KMS-11 (cell line): ENCODE measurements at regions not wholly inside any gene's neighbourhood (a gene's known extent, or its start where the extent isn't known, plus 50 kb on each side); places are given as distances from the start of the nearest gene placed in this dataset.

Source experiments
- H2AFZ ChIP-seq: fragments of 200-600 bp; sonication (generic); 2 replicates; pipeline ENCODE4 v1.6.1; 2016; ENCODE audit warnings: antibody characterized with exemption, mixed run types, low read depth
- H3K27ac ChIP-seq: fragments of 200-600 bp; sonication (generic); 2 replicates; pipeline ENCODE4 v1.6.1; 2016; ENCODE audit warnings: mild to moderate bottlenecking, mixed run types
- H3K27me3 ChIP-seq: fragments of 200-600 bp; sonication (generic); 2 replicates; pipeline ENCODE4 v1.6.1; 2017; ENCODE audit warnings: mild to moderate bottlenecking, low read depth, mixed run types, moderate library complexity; ENCODE audit not compliant: insufficient read depth
- H3K36me3 ChIP-seq: fragments of 200-600 bp; sonication (generic); 2 replicates; pipeline ENCODE4 v1.6.1; 2017; ENCODE audit warnings: mild to moderate bottlenecking, mixed run types; ENCODE audit not compliant: insufficient read depth
- H3K4me1 ChIP-seq: fragments of 200-600 bp; sonication (generic); 2 replicates; pipeline ENCODE4 v1.6.1; 2016; ENCODE audit warnings: mild to moderate bottlenecking, low read depth, mixed run types; ENCODE audit not compliant: poor library complexity, severe bottlenecking
- H3K4me2 ChIP-seq: fragments of 200-600 bp; sonication (generic); 2 replicates; pipeline ENCODE4 v1.7.0; 2016; ENCODE audit warnings: mild to moderate bottlenecking, mixed run types
- H3K4me3 ChIP-seq: fragments of 200-600 bp; sonication (generic); IDR thresholded peaks from 2 replicates; pipeline ENCODE4 v1.6.1; 2017; ENCODE audit warnings: low read depth, low read length, mixed read lengths; ENCODE audit not compliant: insufficient read depth
- H3K79me2 ChIP-seq: fragments of 200-600 bp; sonication (generic); 2 replicates; pipeline ENCODE4 v1.6.1; 2016; ENCODE audit warnings: low read depth, mixed run types; ENCODE audit not compliant: insufficient read depth
- H3K9ac ChIP-seq: fragments of 200-600 bp; sonication (generic); 2 replicates; pipeline ENCODE4 v1.6.1; 2016; ENCODE audit warnings: mild to moderate bottlenecking, mixed run types
- H4K20me1 ChIP-seq: fragments of 200-600 bp; sonication (generic); 2 replicates; pipeline ENCODE4 v1.6.1; 2016; ENCODE audit warnings: mild to moderate bottlenecking, mixed run types; ENCODE audit not compliant: insufficient read depth
- TF ChIP-seq, protein P1 (sequence below): fragments of 200-600 bp; sonication (generic); conservative IDR thresholded peaks from 2 replicates; pipeline ENCODE4 v1.6.1; 2017; ENCODE audit warnings: low read depth, mild to moderate bottlenecking, antibody characterized with exemption, low read length, moderate library complexity, mixed read lengths

DNA sequence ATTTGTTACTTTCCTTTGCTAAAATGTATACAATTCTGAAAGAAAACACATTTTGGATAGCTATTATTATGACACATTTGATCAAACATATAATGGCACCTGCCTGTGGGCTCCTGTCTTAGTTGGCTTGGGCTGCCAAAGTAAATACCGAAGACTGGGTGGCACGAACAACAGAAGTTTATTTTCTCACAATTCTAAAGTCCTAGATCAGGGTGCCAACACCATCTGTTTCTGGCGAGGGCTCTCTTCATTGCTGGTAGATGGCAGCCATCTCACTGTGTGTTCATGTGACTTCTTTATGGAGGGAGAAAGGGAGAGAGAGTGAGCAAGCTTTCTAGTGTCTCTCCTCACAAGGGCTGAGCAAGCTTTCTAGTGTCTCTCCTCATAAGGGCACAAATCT is 195.8 kb upstream of the FAM3C start:
- Histone ChIP-seq H3K27ac (no peak overlapping the region), H3K79me2 (no peaks in the 10 kb centered on the region), H2AFZ (no peak overlapping the region), H3K27me3 (no peaks in the 10 kb centered on the region), H3K9ac (no peak overlapping the region), H3K4me2 (no peak overlapping the region), H4K20me1 (no peaks in the 10 kb centered on the region; the same call in 1 of the 2 replicates), H3K4me3 (no peak overlapping the region), H3K36me3 (no peaks in the 10 kb centered on the region), H3K4me1 (no peaks in the 10 kb centered on the region)
- TF ChIP-seq, protein P1, sequence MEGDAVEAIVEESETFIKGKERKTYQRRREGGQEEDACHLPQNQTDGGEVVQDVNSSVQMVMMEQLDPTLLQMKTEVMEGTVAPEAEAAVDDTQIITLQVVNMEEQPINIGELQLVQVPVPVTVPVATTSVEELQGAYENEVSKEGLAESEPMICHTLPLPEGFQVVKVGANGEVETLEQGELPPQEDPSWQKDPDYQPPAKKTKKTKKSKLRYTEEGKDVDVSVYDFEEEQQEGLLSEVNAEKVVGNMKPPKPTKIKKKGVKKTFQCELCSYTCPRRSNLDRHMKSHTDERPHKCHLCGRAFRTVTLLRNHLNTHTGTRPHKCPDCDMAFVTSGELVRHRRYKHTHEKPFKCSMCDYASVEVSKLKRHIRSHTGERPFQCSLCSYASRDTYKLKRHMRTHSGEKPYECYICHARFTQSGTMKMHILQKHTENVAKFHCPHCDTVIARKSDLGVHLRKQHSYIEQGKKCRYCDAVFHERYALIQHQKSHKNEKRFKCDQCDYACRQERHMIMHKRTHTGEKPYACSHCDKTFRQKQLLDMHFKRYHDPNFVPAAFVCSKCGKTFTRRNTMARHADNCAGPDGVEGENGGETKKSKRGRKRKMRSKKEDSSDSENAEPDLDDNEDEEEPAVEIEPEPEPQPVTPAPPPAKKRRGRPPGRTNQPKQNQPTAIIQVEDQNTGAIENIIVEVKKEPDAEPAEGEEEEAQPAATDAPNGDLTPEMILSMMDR, result no peak

DNA sequence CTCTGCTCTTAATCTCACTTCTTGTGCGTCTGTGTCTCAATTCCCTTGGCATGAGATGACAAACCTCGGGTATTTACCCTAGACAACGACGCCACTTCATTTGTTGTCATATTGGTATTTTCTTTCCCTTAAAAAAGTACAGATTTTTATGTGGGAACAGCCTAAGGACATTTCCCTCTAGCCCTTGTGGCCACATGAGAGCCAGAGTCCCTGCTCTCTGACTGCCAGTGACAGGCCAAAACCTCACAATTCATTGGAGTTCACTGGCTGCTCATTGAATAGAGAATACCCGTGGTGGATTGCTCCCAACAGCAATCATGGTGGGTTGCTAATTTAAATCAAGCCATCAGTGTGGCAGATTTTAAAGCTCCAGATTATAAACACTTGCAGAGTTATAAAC is 191.3 kb upstream of the FAM3C start:
- H3K36me3 ChIP-seq, result no peaks in the 10 kb centered on the region
- H3K27ac ChIP-seq, result no peak overlapping the region
- H3K79me2 ChIP-seq, result no peaks in the 10 kb centered on the region
- H3K4me2 ChIP-seq, result no peak overlapping the region
- H3K4me1 ChIP-seq, result no peaks in the 10 kb centered on the region
- H2AFZ ChIP-seq, result no peak overlapping the region
- H3K4me3 ChIP-seq, result no peak overlapping the region
- H3K9ac ChIP-seq, result no peak overlapping the region
- H4K20me1 ChIP-seq, result no peaks in the 10 kb centered on the region; the same call in 1 of the 2 replicates
- H3K27me3 ChIP-seq, result no peaks in the 10 kb centered on the region
- TF ChIP-seq, protein P1, result no peak

- Histone ChIP-seq H3K27me3 (no peaks in the 10 kb centered on the region), H4K20me1 (no peaks in the 10 kb centered on the region), H2AFZ (no peak overlapping the region), H3K4me1 (no peaks in the 10 kb centered on the region), H3K79me2 (no peaks in the 10 kb centered on the region), H3K9ac (no peak overlapping the region), H3K4me2 (no peak overlapping the region), H3K4me3 (no peak overlapping the region), H3K36me3 (no peaks in the 10 kb centered on the region), H3K27ac (no peak overlapping the region)
- TF ChIP-seq, protein P1, result no peak
Observed at GRCh38 chr7:121582258-121582657, 186.2 kb upstream of the FAM3C start.

DNA sequence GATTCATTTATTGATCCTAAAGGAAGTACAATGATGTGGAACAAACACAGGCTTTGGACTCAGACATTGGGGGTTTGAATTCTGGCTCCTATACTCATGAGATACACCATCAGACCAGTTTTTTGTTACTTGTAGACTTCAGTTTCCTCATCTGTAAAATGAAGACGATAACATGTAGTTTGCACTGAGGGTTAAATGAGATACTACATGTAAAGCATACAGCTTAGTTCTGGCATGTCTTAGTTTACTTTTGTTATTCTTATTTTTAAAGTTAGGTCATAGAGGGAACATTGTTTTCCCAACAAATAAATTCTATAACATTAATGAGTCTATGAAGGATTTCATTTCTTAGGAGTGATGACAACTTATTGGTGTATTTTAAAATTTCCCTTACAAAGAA is 183.5 kb upstream of the FAM3C start:
- Histone ChIP-seq H3K4me3 (no peak overlapping the region), H2AFZ (no peak overlapping the region), H4K20me1 (no peaks in the 10 kb centered on the region), H3K27ac (no peak overlapping the region), H3K4me1 (no peaks in the 10 kb centered on the region), H3K9ac (no peak overlapping the region), H3K27me3 (no peaks in the 10 kb centered on the region), H3K4me2 (no peak overlapping the region), H3K36me3 (no peaks in the 10 kb centered on the region), H3K79me2 (no peaks in the 10 kb centered on the region)
- TF ChIP-seq, protein P1, result no peak
